Gastrocnemius medialis (tissue), 4 donors: ENCODE measurements at regions not wholly inside any gene's neighbourhood (a gene's known extent, or its start where the extent isn't known, plus 50 kb on each side); places are given as distances from the start of the nearest gene placed in this dataset.

Experiments
- ATAC-seq, 2 donors: fragments of 150-250 bp; one replicate each; pipeline ENCODE4 v1.9.1; 2016
- DNase-seq, 2 donors: peaks; one replicate each; pipeline ENCODE4 v3.0.0-alpha.2; 2019
- H3K27ac ChIP-seq, 4 donors: fragments of 200-600 bp; sonication (generic); 1 replicate in 1 of 4; 2 replicates in 3 of 4; pipeline ENCODE4 v1.5.1; 2016 to 2018; ENCODE audit warnings: mild to moderate bottlenecking in 2 of 4, moderate library complexity in 1 of 4
- H3K27me3 ChIP-seq, 3 donors: fragments of 200-600 bp; sonication (generic) in 2 of 3; 1 replicate in 1 of 3; 2 replicates in 2 of 3; pipeline versions ENCODE4 v1.5.1 to v1.6.0; 2016 to 2019; ENCODE audit warnings: mild to moderate bottlenecking in 1 of 3, moderate library complexity in 1 of 3
- H3K36me3 ChIP-seq, 2 donors: fragments of 200-600 bp; sonication (generic) in 1 of 2; one replicate each; pipeline ENCODE4 v1.5.1; 2017 to 2018
- H3K4me1 ChIP-seq, 2 donors: fragments of 200-600 bp; sonication (generic) in 1 of 2; one replicate each; pipeline ENCODE4 v1.5.1; 2016 to 2017; ENCODE audit warnings: mild to moderate bottlenecking in 2 of 2
- H3K4me3 ChIP-seq, 4 donors: fragments of 200-600 bp; sonication (generic) in 3 of 4; 1 replicate in 1 of 4; 2 replicates in 3 of 4; pipeline ENCODE4 v1.5.1; 2016 to 2019; ENCODE audit warnings: mild to moderate bottlenecking in 2 of 4
- H3K9me3 ChIP-seq, 3 donors: fragments of 200-600 bp; sonication (generic) in 2 of 3; 1 replicate in 1 of 3; 2 replicates in 2 of 3; pipeline ENCODE4 v1.5.1; 2016 to 2019
- CTCF ChIP-seq, 5 experiments: fragments of 450-650 bp in 3 of 5; fragments of 200-600 bp in 2 of 5; sonication (generic) in 2 of 5; IDR thresholded peaks in 4 of 5; conservative IDR thresholded peaks in 1 of 5; 1 replicate in 4 of 5; 2 replicates in 1 of 5; pipeline ENCODE4 v1.5.1; 2016 to 2019; ENCODE audit warnings: antibody characterized with exemption in 5 of 5, mild to moderate bottlenecking in 3 of 5, moderate library complexity in 3 of 5
- POLR2A ChIP-seq, 2 donors: fragments of 450-650 bp; IDR thresholded peaks; one replicate each; pipeline ENCODE4 v1.6.1; 2017; ENCODE audit warnings: antibody characterized with exemption in 2 of 2, mild to moderate bottlenecking in 2 of 2, moderate library complexity in 2 of 2
- in situ Hi-C, 4 donors: fragments of 200-750 bp; cut with MboI; loops; one replicate each; pipeline versions ENCODE4 v1.15.0 to v1.8.0; 2017; ENCODE audit warnings: low sequenced_read_pairs in 4 of 4
- intact Hi-C: fragments of 100-400 bp; cut with DNase I; formaldehyde crosslinking; loops from one replicate; pipeline ENCODE4 v1.15.1; 2023; ENCODE audit warnings: low total_unique reads

DNA sequence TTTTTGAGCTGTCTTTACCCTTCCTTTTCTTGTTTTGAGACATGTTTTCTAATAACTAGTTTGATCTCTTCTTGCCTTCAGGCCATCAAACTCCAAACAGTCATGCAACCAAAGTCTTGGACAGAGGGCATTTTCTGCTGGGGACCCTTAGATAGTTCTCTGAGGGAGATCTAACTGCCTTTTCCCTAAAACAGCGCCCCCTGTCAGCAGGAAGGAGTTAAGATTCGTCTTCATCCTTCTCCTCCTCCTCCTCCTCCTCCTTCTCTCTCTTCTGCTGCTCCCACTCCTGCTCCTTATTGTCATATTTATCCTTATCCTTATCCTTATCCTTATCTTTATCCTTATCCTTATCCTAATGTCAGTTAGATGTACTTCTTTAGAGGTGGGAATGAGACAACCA is 417.2 kb downstream of the TRAM1L1 start:
- intact Hi-C loops: no loop called here
- Histone ChIP-seq H3K27ac (no peak overlapping the region), H3K9me3 (no peaks in the 10 kb centered on the region), H3K4me1 (no peaks in the 10 kb centered on the region), H3K36me3 (no peaks in the 10 kb centered on the region), H3K27me3 (no peaks in the 10 kb centered on the region), H3K4me3 (no peak overlapping the region)
- in situ Hi-C loops: no loop called here
- no peak for TF ChIP-seq POLR2A (IDR thresholded peaks at IDR 0.05)
- TF ChIP-seq CTCF (IDR thresholded peaks at IDR 0.05 in 4 of 5, conservative IDR thresholded peaks at IDR 0.05 in 1 of 5): no peak
- DNase-seq: no peak
- ATAC-seq: no peak

DNA sequence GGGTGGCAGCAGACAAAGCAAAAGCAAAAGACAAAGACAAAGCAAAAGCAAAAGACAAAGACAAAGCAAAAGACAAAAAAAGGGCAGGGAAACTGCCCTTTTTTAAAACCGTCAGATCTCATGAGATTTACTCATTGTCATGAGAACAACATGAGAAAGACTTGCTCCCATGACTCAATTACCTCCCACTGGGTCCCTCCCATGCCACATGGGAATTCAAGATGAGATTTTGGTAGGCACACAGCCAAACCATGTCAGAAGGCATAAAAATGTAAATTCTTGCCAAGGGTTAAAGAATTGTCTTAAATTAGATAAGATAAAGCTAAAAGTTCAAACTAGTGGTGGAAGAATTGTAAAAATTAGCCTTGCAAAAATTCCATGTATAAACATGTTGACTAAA is 419.7 kb downstream of the TRAM1L1 start:
- in situ Hi-C loops: no loop called here
- H3K4me1 ChIP-seq: no peaks in the 10 kb centered on the region
- no peaks in the 10 kb centered on the region for H3K36me3 ChIP-seq
- no peak overlapping the region for H3K4me3 ChIP-seq
- no peak overlapping the region for H3K27ac ChIP-seq
- DNase-seq: no peak
- ATAC-seq: no peak
- intact Hi-C loops: no loop called here
- H3K9me3 ChIP-seq: no peaks in the 10 kb centered on the region
- TF ChIP-seq POLR2A (IDR thresholded peaks at IDR 0.05): no peak
- TF ChIP-seq CTCF (IDR thresholded peaks at IDR 0.05 in 4 of 5, conservative IDR thresholded peaks at IDR 0.05 in 1 of 5): no peak
- H3K27me3 ChIP-seq: no peaks in the 10 kb centered on the region

GRCh38 chr4:116664198-116664597 is 421.2 kb downstream of the TRAM1L1 start:
- intact Hi-C loops: no loop called here
- Histone ChIP-seq H3K27ac (no peak overlapping the region), H3K27me3 (no peaks in the 10 kb centered on the region), H3K9me3 (no peaks in the 10 kb centered on the region), H3K4me1 (no peaks in the 10 kb centered on the region), H3K36me3 (no peaks in the 10 kb centered on the region), H3K4me3 (no peak overlapping the region)
- TF ChIP-seq CTCF (IDR thresholded peaks at IDR 0.05 in 4 of 5, conservative IDR thresholded peaks at IDR 0.05 in 1 of 5) (no peak), POLR2A (IDR thresholded peaks at IDR 0.05) (no peak)
- no peak for DNase-seq
- in situ Hi-C loops: no loop called here
- no peak for ATAC-seq

GRCh38 chr4:116639070-116639577 is 446.3 kb downstream of the TRAM1L1 start:
- Histone ChIP-seq H3K9me3 (no peaks in the 10 kb centered on the region), H3K27ac (no peak overlapping the region), H3K27me3 (no peaks in the 10 kb centered on the region), H3K4me3 (no peak overlapping the region), H3K36me3 (no peaks in the 10 kb centered on the region), H3K4me1 (no peaks in the 10 kb centered on the region)
- ATAC-seq (no peak), DNase-seq (no peak)
- intact Hi-C loops: no loop called here
- in situ Hi-C loops: no loop called here
- TF ChIP-seq CTCF (IDR thresholded peaks at IDR 0.05 in 4 of 5, conservative IDR thresholded peaks at IDR 0.05 in 1 of 5) (no peak), POLR2A (IDR thresholded peaks at IDR 0.05) (no peak)

DNA sequence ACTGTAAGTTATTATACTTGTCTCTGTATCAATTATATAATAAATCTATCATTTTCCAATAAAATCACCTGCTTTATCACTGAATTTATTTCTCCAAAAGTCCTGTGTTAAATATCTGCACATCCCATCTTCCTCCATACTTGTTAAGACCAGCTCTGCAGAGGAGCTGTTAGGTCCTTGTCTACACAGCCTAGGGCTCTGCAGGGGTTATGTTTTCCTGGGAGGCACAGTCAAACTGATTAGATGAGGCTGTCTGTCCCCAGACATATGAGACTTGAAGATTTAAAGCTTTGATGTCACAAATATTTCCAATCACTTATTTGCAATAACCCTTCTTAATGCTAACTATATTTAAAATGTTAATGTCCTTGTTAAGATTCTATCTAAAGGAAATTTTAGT is 446.8 kb downstream of the TRAM1L1 start:
- ATAC-seq (no peak), DNase-seq (no peak)
- TF ChIP-seq CTCF (IDR thresholded peaks at IDR 0.05 in 4 of 5, conservative IDR thresholded peaks at IDR 0.05 in 1 of 5) (no peak), POLR2A (IDR thresholded peaks at IDR 0.05) (no peak)
- in situ Hi-C loops: no loop called here
- no peak overlapping the region for H3K27ac ChIP-seq
- H3K9me3 ChIP-seq: no peaks in the 10 kb centered on the region
- H3K36me3 ChIP-seq: no peaks in the 10 kb centered on the region
- H3K4me1 ChIP-seq: no peaks in the 10 kb centered on the region
- H3K4me3 ChIP-seq: no peak overlapping the region
- no peaks in the 10 kb centered on the region for H3K27me3 ChIP-seq
- intact Hi-C loops: no loop called here
